WTC11 (cell line): ENCODE measurements at regions not wholly inside any gene's neighbourhood (a gene's known extent, or its start where the extent isn't known, plus 50 kb on each side); places are given as distances from the start of the nearest gene placed in this dataset.

Source experiments
- ATAC-seq: fragments of 200-7000 bp; cut with Tn5 transposase; 2 replicates; pipeline ENCODE4 v1.10.0; 2021; ENCODE audit warnings: mild to moderate bottlenecking, moderate library complexity
- CTCF ChIA-PET: fragments of 300-600 bp; sonication (Branson Sonifier 250); formaldehyde crosslinking; loops from one replicate; lab custom pipeline; 2021; ENCODE audit warnings: antibody characterized with exemption; lab: Charles Lee
- POLR2A ChIA-PET: fragments of 350-600 bp; sonication (Branson Sonifier 250); formaldehyde crosslinking; loops from one replicate; lab custom pipeline; 2021; ENCODE audit warnings: antibody characterized with exemption; lab: Charles Lee
- DNase-seq: peaks from one replicate; pipeline ENCODE4 v3.0.0; 2021; ENCODE audit warnings: low spot score
- H3K27ac Mint-ChIP-seq: 2 replicates; pipeline ENCODE4 v1.8.0; 2021; ENCODE audit warnings: mixed read lengths
- H3K27me3 Mint-ChIP-seq: 2 replicates; pipeline ENCODE4 v1.8.0; 2021; ENCODE audit warnings: low read depth, mild to moderate bottlenecking, moderate library complexity, mixed read lengths
- H3K36me3 Mint-ChIP-seq: 2 replicates; pipeline ENCODE4 v1.8.0; 2021; ENCODE audit warnings: mixed read lengths
- H3K4me1 Mint-ChIP-seq: 2 replicates; pipeline ENCODE4 v1.8.0; 2022; ENCODE audit warnings: mixed read lengths
- H3K4me3 Mint-ChIP-seq: 2 replicates; pipeline ENCODE4 v1.8.0; 2021; ENCODE audit warnings: mild to moderate bottlenecking, moderate library complexity, mixed read lengths
- H3K9me3 Mint-ChIP-seq: 2 replicates; pipeline ENCODE4 v1.8.0; 2021; ENCODE audit warnings: mixed read lengths
- CREB1 ChIP-seq: sonication (generic); formaldehyde crosslinking; IDR thresholded peaks from 2 replicates; pipeline ENCODE4 v1.8.0; 2023; ENCODE audit warnings: mild to moderate bottlenecking, missing genetic modification reagents
- CREM ChIP-seq: sonication (generic); formaldehyde crosslinking; IDR thresholded peaks from 2 replicates; pipeline ENCODE4 v1.8.1; 2022; ENCODE audit warnings: mild to moderate bottlenecking, missing genetic modification reagents, moderate library complexity
- FOXK1 ChIP-seq: sonication (generic); formaldehyde crosslinking; IDR thresholded peaks from 2 replicates; pipeline ENCODE4 v1.8.0; 2022; ENCODE audit warnings: mild to moderate bottlenecking, moderate library complexity, missing genetic modification reagents
- OVOL2 ChIP-seq: fragments of 250-450 bp; sonication (Bioruptor Pico); IDR thresholded peaks from 2 replicates; pipeline ENCODE4 v1.9.0; 2021; ENCODE audit warnings: mild to moderate bottlenecking, borderline replicate concordance
- TEAD1 ChIP-seq: sonication (generic); formaldehyde crosslinking; IDR thresholded peaks from 2 replicates; pipeline ENCODE4 v1.8.0; 2022; ENCODE audit warnings: mild to moderate bottlenecking, missing genetic modification reagents
- ZNF232 ChIP-seq: sonication (generic); formaldehyde crosslinking; IDR thresholded peaks from 2 replicates; pipeline ENCODE4 v1.8.0; 2022; ENCODE audit warnings: mild to moderate bottlenecking, missing genetic modification reagents
- ZNF263 ChIP-seq: sonication (generic); formaldehyde crosslinking; IDR thresholded peaks from 2 replicates; pipeline ENCODE4 v1.8.1; 2022; ENCODE audit warnings: low read depth, mild to moderate bottlenecking, moderate library complexity, missing genetic modification reagents
- TF ChIP-seq, protein P1 (sequence below): sonication (generic); formaldehyde crosslinking; conservative IDR thresholded peaks from 2 replicates; pipeline ENCODE4 v1.8.1; 2022; ENCODE audit warnings: mild to moderate bottlenecking, missing genetic modification reagents
- TF ChIP-seq, protein P2 (sequence below): sonication (generic); formaldehyde crosslinking; IDR thresholded peaks from 2 replicates; pipeline ENCODE4 v1.8.0; 2022; ENCODE audit warnings: mild to moderate bottlenecking, missing genetic modification reagents
- TF ChIP-seq, protein P3 (sequence below): fragments of 250-450 bp; sonication (Bioruptor Pico); conservative IDR thresholded peaks from 2 replicates; pipeline ENCODE4 v1.9.0; 2021; ENCODE audit warnings: mild to moderate bottlenecking
- TF ChIP-seq, protein P4 (sequence below): sonication (generic); formaldehyde crosslinking; IDR thresholded peaks from 2 replicates; pipeline ENCODE4 v1.8.0; 2022; ENCODE audit warnings: mild to moderate bottlenecking, missing genetic modification reagents
- TF ChIP-seq, protein P5 (sequence below): sonication (generic); formaldehyde crosslinking; IDR thresholded peaks from 2 replicates; pipeline ENCODE4 v1.8.1; 2023; ENCODE audit warnings: mild to moderate bottlenecking, moderate library complexity, missing genetic modification reagents
- TF ChIP-seq, protein P6 (sequence below): sonication (generic); formaldehyde crosslinking; IDR thresholded peaks from 2 replicates; pipeline ENCODE4 v1.8.1; 2022; ENCODE audit warnings: low read depth, mild to moderate bottlenecking, moderate library complexity, missing genetic modification reagents, borderline replicate concordance
- TF ChIP-seq, protein P7 (sequence below): fragments of 200-600 bp; IDR thresholded peaks from 2 replicates; pipeline ENCODE4 v1.8.0; 2022; ENCODE audit warnings: antibody characterized with exemption
- TF ChIP-seq, protein P8 (sequence below): sonication (generic); formaldehyde crosslinking; IDR thresholded peaks from 2 replicates; pipeline ENCODE4 v1.8.1; 2023; ENCODE audit warnings: mild to moderate bottlenecking, missing genetic modification reagents, borderline replicate concordance

DNA sequence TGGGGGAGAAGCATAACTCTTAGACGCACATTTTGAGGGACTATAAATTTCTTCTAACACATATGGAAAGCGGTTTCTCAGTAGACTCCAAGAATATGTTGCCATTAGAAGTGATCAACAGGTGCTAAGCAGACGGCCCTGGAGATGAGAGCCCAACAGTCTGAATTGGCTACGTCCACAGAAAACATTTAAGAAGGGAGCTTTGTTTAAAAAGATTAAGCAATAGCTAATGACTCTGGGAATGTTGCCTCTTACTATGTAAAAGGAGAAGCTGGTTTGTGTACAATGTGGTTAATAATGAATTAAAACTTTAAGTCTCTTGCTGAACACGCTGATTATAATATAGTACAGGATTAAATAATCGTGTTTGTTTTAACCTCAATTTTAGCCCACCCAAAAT, 399.5 kb downstream of the SMARCA1 start:
- TF ChIP-seq, protein P1, sequence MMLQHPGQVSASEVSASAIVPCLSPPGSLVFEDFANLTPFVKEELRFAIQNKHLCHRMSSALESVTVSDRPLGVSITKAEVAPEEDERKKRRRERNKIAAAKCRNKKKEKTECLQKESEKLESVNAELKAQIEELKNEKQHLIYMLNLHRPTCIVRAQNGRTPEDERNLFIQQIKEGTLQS, result no peak
- TF ChIP-seq, protein P2, sequence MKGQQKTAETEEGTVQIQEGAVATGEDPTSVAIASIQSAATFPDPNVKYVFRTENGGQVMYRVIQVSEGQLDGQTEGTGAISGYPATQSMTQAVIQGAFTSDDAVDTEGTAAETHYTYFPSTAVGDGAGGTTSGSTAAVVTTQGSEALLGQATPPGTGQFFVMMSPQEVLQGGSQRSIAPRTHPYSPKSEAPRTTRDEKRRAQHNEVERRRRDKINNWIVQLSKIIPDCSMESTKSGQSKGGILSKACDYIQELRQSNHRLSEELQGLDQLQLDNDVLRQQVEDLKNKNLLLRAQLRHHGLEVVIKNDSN (CRISPR knock-in tag), result no peak
- TF ChIP-seq, protein P3, sequence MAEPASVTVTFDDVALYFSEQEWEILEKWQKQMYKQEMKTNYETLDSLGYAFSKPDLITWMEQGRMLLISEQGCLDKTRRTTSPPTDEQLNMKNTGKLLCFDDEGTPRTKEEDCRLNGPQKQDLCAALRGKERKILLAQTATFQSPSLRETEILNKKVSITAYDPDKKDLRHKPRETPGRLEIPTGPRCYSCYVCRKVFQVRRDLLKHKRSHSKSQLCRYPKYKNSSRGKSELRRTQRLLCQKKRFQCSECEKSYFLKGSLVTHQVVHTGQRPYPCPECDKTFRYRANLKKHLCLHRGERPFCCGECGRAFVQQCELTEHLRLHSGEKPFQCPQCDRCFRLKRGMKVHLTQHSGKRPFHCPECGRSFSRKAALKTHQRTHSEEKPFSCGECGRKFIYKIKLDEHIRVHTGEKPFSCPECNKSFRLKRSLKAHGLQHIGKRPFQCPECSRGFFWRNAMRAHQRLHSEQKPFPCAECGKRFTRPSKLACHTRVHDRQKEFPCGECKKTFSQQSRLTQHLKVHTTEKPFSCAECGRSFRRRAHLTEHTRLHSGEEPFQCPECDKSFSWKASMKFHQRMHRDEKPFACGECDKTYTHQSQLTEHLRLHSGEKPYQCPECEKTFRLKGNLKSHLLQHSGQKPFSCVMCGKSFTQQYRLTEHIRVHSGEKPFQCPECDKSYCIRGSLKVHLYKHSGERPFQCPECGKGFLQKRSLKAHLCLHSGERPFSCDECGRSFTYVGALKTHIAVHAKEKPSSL (CRISPR knock-in tag), result no peak
- no peak for TF ChIP-seq ZNF263 (CRISPR knock-in tag)
- TF ChIP-seq FOXK1 (CRISPR knock-in tag), result no peak
- TF ChIP-seq, protein P4, sequence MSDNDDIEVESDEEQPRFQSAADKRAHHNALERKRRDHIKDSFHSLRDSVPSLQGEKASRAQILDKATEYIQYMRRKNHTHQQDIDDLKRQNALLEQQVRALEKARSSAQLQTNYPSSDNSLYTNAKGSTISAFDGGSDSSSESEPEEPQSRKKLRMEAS (CRISPR knock-in tag), result no peak
- TF ChIP-seq, protein P5, sequence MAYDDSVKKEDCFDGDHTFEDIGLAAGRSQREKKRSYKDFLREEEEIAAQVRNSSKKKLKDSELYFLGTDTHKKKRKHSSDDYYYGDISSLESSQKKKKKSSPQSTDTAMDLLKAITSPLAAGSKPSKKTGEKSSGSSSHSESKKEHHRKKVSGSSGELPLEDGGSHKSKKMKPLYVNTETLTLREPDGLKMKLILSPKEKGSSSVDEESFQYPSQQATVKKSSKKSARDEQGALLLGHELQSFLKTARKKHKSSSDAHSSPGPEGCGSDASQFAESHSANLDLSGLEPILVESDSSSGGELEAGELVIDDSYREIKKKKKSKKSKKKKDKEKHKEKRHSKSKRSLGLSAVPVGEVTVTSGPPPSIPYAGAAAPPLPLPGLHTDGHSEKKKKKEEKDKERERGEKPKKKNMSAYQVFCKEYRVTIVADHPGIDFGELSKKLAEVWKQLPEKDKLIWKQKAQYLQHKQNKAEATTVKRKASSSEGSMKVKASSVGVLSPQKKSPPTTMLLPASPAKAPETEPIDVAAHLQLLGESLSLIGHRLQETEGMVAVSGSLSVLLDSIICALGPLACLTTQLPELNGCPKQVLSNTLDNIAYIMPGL (CRISPR knock-in tag), result no peak
- TF ChIP-seq, protein P6, sequence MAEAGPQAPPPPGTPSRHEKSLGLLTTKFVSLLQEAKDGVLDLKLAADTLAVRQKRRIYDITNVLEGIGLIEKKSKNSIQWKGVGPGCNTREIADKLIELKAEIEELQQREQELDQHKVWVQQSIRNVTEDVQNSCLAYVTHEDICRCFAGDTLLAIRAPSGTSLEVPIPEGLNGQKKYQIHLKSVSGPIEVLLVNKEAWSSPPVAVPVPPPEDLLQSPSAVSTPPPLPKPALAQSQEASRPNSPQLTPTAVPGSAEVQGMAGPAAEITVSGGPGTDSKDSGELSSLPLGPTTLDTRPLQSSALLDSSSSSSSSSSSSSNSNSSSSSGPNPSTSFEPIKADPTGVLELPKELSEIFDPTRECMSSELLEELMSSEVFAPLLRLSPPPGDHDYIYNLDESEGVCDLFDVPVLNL, result no peak
- no peak for TF ChIP-seq TEAD1 (CRISPR knock-in tag)
- TF ChIP-seq, protein P7, sequence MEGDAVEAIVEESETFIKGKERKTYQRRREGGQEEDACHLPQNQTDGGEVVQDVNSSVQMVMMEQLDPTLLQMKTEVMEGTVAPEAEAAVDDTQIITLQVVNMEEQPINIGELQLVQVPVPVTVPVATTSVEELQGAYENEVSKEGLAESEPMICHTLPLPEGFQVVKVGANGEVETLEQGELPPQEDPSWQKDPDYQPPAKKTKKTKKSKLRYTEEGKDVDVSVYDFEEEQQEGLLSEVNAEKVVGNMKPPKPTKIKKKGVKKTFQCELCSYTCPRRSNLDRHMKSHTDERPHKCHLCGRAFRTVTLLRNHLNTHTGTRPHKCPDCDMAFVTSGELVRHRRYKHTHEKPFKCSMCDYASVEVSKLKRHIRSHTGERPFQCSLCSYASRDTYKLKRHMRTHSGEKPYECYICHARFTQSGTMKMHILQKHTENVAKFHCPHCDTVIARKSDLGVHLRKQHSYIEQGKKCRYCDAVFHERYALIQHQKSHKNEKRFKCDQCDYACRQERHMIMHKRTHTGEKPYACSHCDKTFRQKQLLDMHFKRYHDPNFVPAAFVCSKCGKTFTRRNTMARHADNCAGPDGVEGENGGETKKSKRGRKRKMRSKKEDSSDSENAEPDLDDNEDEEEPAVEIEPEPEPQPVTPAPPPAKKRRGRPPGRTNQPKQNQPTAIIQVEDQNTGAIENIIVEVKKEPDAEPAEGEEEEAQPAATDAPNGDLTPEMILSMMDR, result no peak
- no peak for TF ChIP-seq CREM (CRISPR knock-in tag)
- TF ChIP-seq, all 79 proteins: peak for 0
- no peak for ATAC-seq
- ChIA-PET CTCF (interaction anchor here (1.3 kb wide), 1 partner anchor 9 kb away, joined by 5 read pairs; no protein-coding TSS in a partner anchor), POLR2A (no interaction called here)
- DNase-seq, result no peak
- H3K27me3 Mint-ChIP-seq, result no peaks in the 10 kb centered on the region
- peaks cover 9% of the 10 kb centered on the region for H3K4me1 Mint-ChIP-seq
- peaks cover 9% of the 10 kb centered on the region for H3K36me3 Mint-ChIP-seq
- no peak overlapping the region for H3K4me3 Mint-ChIP-seq
- no peak overlapping the region for H3K27ac Mint-ChIP-seq
- peaks cover 6% of the 10 kb centered on the region for H3K9me3 Mint-ChIP-seq

DNA sequence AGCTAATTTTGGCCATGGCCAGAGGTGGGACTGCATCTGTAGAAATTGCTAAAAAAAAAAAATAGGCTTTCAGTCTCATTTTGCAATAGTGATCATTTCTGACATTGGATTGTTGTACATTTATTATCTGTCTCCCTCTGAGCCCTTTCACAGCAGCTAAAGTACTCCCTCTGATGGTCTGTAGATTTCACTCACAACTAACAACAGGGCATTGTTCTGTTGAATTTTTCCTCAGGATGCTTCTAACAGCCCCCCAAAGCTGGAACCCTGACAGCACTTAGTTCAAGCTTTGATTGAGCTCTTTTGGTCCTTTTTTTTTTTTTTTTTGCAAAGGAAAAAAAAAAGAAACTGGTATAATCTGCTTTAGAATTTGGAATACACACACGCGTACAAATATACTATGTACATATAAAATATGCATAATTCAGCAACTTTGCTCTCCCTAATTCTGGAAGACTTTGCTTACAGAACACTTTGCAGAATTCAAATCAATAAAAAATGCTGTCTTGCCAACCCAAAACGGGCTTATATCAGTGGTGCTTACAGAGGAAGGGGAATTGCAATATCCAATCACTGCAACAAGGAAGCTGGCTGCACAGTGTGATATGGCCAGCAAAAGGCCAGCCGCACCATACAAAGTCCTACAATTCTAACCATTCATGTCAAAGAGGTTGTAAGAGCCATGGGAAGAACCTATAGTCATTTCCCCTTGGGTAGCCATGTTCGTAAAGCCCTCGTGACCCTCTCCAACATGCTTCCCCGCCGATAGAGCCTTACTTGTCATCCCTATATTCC, 406.4 kb downstream of the SMARCA1 start:
- Mint-ChIP-seq H3K4me1 (peaks cover 26% of the 10 kb centered on the region), H3K9me3 (peaks cover 3% of the 10 kb centered on the region), H3K4me3 (no peak overlapping the region), H3K27ac (no peak overlapping the region), H3K36me3 (peaks cover 4% of the 10 kb centered on the region; the same call in 1 of the 2 replicates), H3K27me3 (no peaks in the 10 kb centered on the region)
- ChIA-PET POLR2A (no interaction called here), CTCF (interaction anchor here (1.6 kb wide), 2 partner anchors 103 to 141 kb away, joined by 6 to 7 read pairs; no protein-coding TSS in a partner anchor)
- ATAC-seq (peak; percentile 39; the same call in 1 of the 2 replicates), DNase-seq (no peak)
- no peak for TF ChIP-seq OVOL2 (CRISPR knock-in tag)
- TF ChIP-seq, protein P8, sequence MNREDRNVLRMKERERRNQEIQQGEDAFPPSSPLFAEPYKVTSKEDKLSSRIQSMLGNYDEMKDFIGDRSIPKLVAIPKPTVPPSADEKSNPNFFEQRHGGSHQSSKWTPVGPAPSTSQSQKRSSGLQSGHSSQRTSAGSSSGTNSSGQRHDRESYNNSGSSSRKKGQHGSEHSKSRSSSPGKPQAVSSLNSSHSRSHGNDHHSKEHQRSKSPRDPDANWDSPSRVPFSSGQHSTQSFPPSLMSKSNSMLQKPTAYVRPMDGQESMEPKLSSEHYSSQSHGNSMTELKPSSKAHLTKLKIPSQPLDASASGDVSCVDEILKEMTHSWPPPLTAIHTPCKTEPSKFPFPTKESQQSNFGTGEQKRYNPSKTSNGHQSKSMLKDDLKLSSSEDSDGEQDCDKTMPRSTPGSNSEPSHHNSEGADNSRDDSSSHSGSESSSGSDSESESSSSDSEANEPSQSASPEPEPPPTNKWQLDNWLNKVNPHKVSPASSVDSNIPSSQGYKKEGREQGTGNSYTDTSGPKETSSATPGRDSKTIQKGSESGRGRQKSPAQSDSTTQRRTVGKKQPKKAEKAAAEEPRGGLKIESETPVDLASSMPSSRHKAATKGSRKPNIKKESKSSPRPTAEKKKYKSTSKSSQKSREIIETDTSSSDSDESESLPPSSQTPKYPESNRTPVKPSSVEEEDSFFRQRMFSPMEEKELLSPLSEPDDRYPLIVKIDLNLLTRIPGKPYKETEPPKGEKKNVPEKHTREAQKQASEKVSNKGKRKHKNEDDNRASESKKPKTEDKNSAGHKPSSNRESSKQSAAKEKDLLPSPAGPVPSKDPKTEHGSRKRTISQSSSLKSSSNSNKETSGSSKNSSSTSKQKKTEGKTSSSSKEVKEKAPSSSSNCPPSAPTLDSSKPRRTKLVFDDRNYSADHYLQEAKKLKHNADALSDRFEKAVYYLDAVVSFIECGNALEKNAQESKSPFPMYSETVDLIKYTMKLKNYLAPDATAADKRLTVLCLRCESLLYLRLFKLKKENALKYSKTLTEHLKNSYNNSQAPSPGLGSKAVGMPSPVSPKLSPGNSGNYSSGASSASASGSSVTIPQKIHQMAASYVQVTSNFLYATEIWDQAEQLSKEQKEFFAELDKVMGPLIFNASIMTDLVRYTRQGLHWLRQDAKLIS (CRISPR knock-in tag), result no peak
- no peak for TF ChIP-seq ZNF232 (CRISPR knock-in tag)
- no peak for TF ChIP-seq CREB1 (CRISPR knock-in tag)
